ENCODE measurements at regions not wholly inside any gene's neighbourhood (a gene's known extent, or its start where the extent isn't known, plus 50 kb on each side); places are given as distances from the start of the nearest gene placed in this dataset.

DNA sequence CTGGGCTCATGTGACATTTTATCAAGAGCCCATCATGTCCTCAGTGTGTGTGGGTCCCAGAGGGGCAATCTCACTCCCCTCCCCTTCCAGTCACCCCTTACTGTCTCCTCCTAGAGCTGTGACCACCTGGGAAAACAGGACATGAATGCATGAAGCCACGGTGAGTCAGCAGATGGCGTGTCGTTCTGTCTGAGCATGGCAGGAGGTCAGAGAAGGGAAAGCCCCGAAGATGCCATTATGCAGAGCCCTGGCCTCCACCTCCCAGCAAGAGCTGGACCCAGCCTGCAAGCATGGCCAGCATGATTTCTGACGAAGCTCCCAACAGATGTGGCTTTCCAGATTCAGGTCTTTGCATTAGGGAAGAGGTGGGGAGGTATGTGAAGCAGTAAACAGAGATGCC lies 118.5 kb downstream of the TLE3 start:
- no peaks in the 10 kb centered on the region for H3K4me1 ChIP-seq (ENCODE audit: insufficient read depth)
- no peak overlapping the region for H3K27ac ChIP-seq
- intact Hi-C loops (cut with DNase I), result no loop called here
- H3K36me3 ChIP-seq, result no peaks in the 10 kb centered on the region
- H3K27me3 ChIP-seq, result no peaks in the 10 kb centered on the region
- H3K9me3 ChIP-seq, result no peaks in the 10 kb centered on the region
- no peak for DNase-seq
- WGBS, 3 donors, result 28 to 39% (median 29%) methylated on average over 5 of the region's 5 CpGs
- no peak overlapping the region for H3K4me3 ChIP-seq
- TF ChIP-seq POLR2A (IDR thresholded peaks at IDR 0.05), result no peak
- TF ChIP-seq EP300 (IDR thresholded peaks at IDR 0.05), result no peak
- TF ChIP-seq, protein P1, sequence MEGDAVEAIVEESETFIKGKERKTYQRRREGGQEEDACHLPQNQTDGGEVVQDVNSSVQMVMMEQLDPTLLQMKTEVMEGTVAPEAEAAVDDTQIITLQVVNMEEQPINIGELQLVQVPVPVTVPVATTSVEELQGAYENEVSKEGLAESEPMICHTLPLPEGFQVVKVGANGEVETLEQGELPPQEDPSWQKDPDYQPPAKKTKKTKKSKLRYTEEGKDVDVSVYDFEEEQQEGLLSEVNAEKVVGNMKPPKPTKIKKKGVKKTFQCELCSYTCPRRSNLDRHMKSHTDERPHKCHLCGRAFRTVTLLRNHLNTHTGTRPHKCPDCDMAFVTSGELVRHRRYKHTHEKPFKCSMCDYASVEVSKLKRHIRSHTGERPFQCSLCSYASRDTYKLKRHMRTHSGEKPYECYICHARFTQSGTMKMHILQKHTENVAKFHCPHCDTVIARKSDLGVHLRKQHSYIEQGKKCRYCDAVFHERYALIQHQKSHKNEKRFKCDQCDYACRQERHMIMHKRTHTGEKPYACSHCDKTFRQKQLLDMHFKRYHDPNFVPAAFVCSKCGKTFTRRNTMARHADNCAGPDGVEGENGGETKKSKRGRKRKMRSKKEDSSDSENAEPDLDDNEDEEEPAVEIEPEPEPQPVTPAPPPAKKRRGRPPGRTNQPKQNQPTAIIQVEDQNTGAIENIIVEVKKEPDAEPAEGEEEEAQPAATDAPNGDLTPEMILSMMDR (IDR thresholded peaks at IDR 0.05), result no peak

DNA sequence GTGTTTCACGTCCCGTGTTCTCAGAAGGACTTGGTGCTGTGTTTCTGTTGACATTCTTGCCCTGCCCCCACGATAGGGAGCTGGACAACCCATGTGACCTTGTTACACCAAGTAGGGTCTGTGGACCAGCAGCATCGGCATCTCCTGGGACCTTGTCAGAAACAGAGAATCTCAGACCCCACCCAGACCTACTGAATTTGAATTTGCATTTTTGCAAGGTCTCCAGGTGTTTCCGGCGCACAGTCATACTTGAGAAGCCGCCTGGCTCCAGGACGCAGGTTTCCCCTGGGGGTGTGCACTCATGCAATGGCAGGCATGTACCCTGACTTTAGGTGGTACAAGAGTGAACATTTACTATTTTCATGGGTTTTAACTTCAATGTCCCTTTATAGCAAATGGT lies 117.9 kb downstream of the TLE3 start:
- Histone ChIP-seq H3K27me3 (no peaks in the 10 kb centered on the region), H3K27ac (no peak overlapping the region), H3K4me1 (ENCODE audit: insufficient read depth) (no peaks in the 10 kb centered on the region), H3K9me3 (no peaks in the 10 kb centered on the region), H3K36me3 (no peaks in the 10 kb centered on the region), H3K4me3 (no peak overlapping the region)
- TF ChIP-seq, protein P1 (IDR thresholded peaks at IDR 0.05), result no peak
- no peak for TF ChIP-seq EP300 (IDR thresholded peaks at IDR 0.05)
- TF ChIP-seq POLR2A (IDR thresholded peaks at IDR 0.05), result no peak
- 75 to 88% (median 79%) methylated on average over 8 of the region's 8 CpGs for WGBS, 3 donors
- DNase-seq, result no peak
- intact Hi-C loops (cut with DNase I), result no loop called here

DNA sequence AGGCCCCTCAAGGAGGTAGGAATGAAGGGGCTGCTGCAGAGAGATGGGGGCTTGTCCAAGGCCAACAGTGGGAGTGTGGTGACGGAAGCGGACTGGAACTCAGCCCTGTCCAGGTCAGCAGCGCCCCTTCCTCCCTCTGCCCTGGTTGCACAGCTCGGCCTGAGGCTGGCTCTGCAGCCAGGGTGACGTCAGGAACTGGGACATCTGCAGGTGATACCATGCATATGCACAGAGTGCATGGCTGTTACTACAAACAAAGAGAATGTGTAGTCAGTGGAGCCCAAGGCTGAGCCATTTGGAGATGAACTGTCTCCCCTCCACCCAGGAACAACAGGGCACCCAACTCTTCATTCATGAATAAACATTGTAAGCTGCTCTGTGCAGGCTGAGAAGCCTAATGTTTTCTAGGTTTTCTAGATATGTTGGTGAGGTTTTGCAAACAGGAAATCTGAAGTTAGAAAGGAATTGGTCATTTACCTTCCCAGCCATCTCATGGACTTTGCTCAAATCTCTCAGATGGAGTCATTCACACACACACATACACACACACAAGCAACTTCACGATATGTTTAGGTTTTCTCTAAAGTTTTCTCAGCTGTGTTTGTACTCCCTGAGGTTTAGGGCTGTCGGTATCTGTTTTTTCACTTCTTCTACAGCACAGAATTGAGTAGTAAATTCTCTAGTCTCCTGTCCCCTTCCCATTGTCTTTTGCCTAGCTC lies 117.2 kb downstream of the TLE3 start:
- Histone ChIP-seq H3K27me3 (no peaks in the 10 kb centered on the region), H3K9me3 (no peaks in the 10 kb centered on the region), H3K4me3 (no peak overlapping the region), H3K4me1 (ENCODE audit: insufficient read depth) (no peaks in the 10 kb centered on the region), H3K36me3 (no peaks in the 10 kb centered on the region), H3K27ac (no peak overlapping the region)
- TF ChIP-seq, protein P1 (IDR thresholded peaks at IDR 0.05), result no peak
- TF ChIP-seq EP300 (IDR thresholded peaks at IDR 0.05), result no peak
- TF ChIP-seq POLR2A (IDR thresholded peaks at IDR 0.05), result no peak
- no peak for DNase-seq
- WGBS, 3 donors, result 23 to 47% (median 25%) methylated on average over 7 of the region's 7 CpGs
- intact Hi-C loops (cut with DNase I), result no loop called here

DNA sequence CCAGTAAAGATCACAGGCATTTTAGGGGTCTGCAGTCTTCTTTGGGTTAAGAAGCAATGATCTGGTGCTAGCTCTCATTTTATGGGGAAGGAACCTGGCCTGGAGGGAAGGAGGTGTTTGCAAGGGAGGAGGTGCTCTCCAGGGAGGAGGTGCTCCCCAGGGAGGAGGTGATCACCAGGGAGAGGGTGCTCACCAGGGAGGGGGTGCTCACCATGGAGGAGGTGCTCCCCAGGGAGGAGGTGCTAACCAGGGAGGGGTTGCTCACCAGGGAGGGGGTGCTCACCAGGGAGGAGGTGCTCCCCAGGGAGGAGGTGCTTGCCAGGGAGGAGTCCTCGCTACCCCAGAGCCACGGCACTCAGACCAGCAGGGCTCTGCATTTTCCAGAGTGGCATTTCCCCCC lies 115.7 kb downstream of the TLE3 start:
- no peaks in the 10 kb centered on the region for H3K36me3 ChIP-seq
- TF ChIP-seq, protein P1 (IDR thresholded peaks at IDR 0.05), result no peak
- TF ChIP-seq POLR2A (IDR thresholded peaks at IDR 0.05) (no peak), EP300 (IDR thresholded peaks at IDR 0.05) (no peak)
- no peak for DNase-seq
- WGBS, 3 donors, result 66 to 82% (median 80%) methylated on average over 2 of the region's 2 CpGs
- H3K27me3 ChIP-seq, result no peaks in the 10 kb centered on the region
- intact Hi-C loops (cut with DNase I), result no loop called here
- no peaks in the 10 kb centered on the region for H3K4me1 ChIP-seq (ENCODE audit: insufficient read depth)
- no peak overlapping the region for H3K27ac ChIP-seq
- H3K9me3 ChIP-seq, result no peaks in the 10 kb centered on the region
- no peak overlapping the region for H3K4me3 ChIP-seq
